DOHH2 (cell line): ENCODE measurements at regions not wholly inside any gene's neighbourhood (a gene's known extent, or its start where the extent isn't known, plus 50 kb on each side); places are given as distances from the start of the nearest gene placed in this dataset.

Experiments used
- CTCF ChIP-seq: fragments of 200-600 bp; sonication (generic); IDR thresholded peaks from one replicate; pipeline ENCODE4 v1.5.1; 2014; ENCODE audit warnings: antibody characterized with exemption, mild to moderate bottlenecking, low read depth, low read length; ENCODE audit not compliant: poor library complexity, severe bottlenecking
- EZH2phosphoT487 ChIP-seq: fragments of 200-600 bp; sonication (generic); IDR thresholded peaks from 2 replicates; pipeline ENCODE4 v1.6.1; 2017; ENCODE audit warnings: borderline replicate concordance, mild to moderate bottlenecking, antibody characterized with exemption, low read length, moderate library complexity, mixed read lengths

GRCh38 chr15:62697636-62698035, 344.9 kb upstream of the TPM1 start:
- TF ChIP-seq CTCF (no peak), EZH2phosphoT487 (no peak)
